Suprapubic skin (tissue), 3 donors: ENCODE measurements at regions not wholly inside any gene's neighbourhood (a gene's known extent, or its start where the extent isn't known, plus 50 kb on each side); places are given as distances from the start of the nearest gene placed in this dataset.

Experiments used
- EP300 ChIP-seq: sonication (generic); formaldehyde crosslinking; IDR thresholded peaks from one replicate; pipeline ENCODE4 v1.6.1; 2017; ENCODE audit warnings: antibody characterized with exemption
- POLR2A ChIP-seq, 2 donors: fragments of 450-650 bp; IDR thresholded peaks; one replicate each; pipeline ENCODE4 v1.6.1; 2017; ENCODE audit warnings: antibody characterized with exemption in 2 of 2, mild to moderate bottlenecking in 2 of 2, moderate library complexity in 2 of 2
- TF ChIP-seq, protein P1 (sequence below), 2 donors: fragments of 200-600 bp in 1 of 2; fragments of 450-650 bp in 1 of 2; sonication (generic) in 1 of 2; IDR thresholded peaks; one replicate each; pipeline ENCODE4 v1.5.1; 2016 to 2019; ENCODE audit warnings: antibody characterized with exemption in 2 of 2, mild to moderate bottlenecking in 1 of 2, moderate library complexity in 1 of 2

DNA sequence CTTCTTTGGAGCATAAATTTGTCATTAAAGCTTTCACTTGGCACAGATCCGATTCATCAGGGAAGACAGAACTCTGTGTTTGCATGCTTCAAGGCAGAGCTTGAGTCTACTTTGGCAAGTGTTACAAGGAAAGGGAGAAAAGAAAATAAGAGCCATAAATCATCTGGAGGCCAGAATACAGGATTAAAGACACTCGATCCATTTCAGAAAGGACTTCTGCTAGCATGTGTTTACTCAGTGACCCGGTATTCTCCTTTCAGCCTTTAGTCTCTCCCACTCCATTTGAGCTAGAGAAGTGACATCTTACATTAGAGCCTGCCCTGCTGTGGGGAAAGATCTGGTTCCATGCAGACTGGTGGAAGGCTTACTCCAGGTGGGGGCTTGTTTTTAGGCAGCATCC is 306.4 kb downstream of the KLF5 start:
- TF ChIP-seq, protein P1, sequence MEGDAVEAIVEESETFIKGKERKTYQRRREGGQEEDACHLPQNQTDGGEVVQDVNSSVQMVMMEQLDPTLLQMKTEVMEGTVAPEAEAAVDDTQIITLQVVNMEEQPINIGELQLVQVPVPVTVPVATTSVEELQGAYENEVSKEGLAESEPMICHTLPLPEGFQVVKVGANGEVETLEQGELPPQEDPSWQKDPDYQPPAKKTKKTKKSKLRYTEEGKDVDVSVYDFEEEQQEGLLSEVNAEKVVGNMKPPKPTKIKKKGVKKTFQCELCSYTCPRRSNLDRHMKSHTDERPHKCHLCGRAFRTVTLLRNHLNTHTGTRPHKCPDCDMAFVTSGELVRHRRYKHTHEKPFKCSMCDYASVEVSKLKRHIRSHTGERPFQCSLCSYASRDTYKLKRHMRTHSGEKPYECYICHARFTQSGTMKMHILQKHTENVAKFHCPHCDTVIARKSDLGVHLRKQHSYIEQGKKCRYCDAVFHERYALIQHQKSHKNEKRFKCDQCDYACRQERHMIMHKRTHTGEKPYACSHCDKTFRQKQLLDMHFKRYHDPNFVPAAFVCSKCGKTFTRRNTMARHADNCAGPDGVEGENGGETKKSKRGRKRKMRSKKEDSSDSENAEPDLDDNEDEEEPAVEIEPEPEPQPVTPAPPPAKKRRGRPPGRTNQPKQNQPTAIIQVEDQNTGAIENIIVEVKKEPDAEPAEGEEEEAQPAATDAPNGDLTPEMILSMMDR (IDR thresholded peaks at IDR 0.05), result no peak
- TF ChIP-seq EP300 (no peak), POLR2A (IDR thresholded peaks at IDR 0.05) (no peak)
